ENCODE measurements at regions not wholly inside any gene's neighbourhood (a gene's known extent, or its start where the extent isn't known, plus 50 kb on each side); places are given as distances from the start of the nearest gene placed in this dataset.

DNA sequence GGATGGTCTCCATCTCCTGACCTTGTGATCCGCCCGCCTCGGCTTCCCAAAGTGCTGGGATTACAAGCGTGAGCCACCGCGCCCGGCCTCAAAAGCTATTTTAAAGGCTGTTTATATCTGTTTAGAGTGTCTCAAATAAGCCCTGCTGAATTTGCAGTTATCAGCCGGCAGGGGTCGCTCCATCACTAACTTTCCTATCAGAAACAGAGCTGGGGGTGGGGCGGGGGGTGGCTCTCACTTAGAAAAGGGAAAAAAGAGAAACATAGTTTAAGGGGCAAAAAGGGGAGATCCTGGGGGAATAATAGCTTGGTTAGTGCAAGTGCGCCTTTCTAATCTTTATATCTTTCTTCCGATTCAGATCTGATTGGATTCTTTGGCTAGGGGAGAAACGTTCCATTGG, 450.7 kb downstream of the UBE2NL start:
- Mint-ChIP-seq H3K4me1 (no peaks in the 10 kb centered on the region), H3K9me3 (peaks cover 0 to 12% (median 2%) of the 10 kb centered on the region in 7 donors), H3K27me3 (no peaks in the 10 kb centered on the region), H3K4me3 (no peak overlapping the region), H3K27ac (no peak overlapping the region), H3K36me3 (no peaks in the 10 kb centered on the region)
- Histone ChIP-seq H3K4me1 (ENCODE audit: control insufficient read depth, insufficient read depth, low read length, poor library complexity, severe bottlenecking) (no peaks in the 10 kb centered on the region), H3K9me3 (ENCODE audit: control insufficient read depth in 2 of 2, low read length in 2 of 2) (no peaks in the 10 kb centered on the region), H3K36me3 (ENCODE audit: control insufficient read depth, insufficient read depth, low read length) (no peaks in the 10 kb centered on the region), H3K27me3 (ENCODE audit: control insufficient read depth, insufficient read depth, low read length) (no peaks in the 10 kb centered on the region), H3K27ac (ENCODE audit: insufficient read depth, low read length, poor library complexity, severe bottlenecking) (no peak overlapping the region), H3K4me3 (ENCODE audit: low read depth, low read length) (no peak overlapping the region)
- no peak for DNase-seq
- no peak for ATAC-seq (ENCODE audit: low read depth in 2 of 2)

DNA sequence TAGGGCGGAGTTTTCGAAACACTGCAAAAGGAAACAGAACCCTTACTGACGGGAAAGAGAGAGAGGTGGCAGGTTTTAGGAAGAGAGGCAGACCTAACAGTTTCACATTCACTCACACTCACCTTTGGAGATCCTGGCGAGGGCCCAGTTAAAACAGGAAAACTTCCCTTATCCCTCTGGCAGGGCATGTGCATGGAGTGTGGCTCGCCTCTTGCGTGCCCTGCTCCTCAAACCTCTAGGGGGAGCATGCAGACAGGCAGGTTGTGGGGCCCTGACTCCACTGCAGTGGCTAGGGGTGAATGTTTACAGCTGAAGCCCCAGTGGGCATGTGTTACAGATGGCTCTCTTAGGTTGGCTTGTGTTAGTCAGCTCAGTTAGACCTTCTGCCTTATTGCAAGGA, 451.5 kb downstream of the UBE2NL start:
- Mint-ChIP-seq H3K9me3 (peaks cover 0 to 12% (median 2%) of the 10 kb centered on the region in 7 donors), H3K4me1 (no peaks in the 10 kb centered on the region), H3K36me3 (no peaks in the 10 kb centered on the region), H3K27me3 (no peaks in the 10 kb centered on the region), H3K27ac (no peak overlapping the region), H3K4me3 (no peak overlapping the region)
- Histone ChIP-seq H3K4me3 (ENCODE audit: low read depth, low read length) (no peak overlapping the region), H3K27me3 (ENCODE audit: control insufficient read depth, insufficient read depth, low read length) (no peaks in the 10 kb centered on the region), H3K36me3 (ENCODE audit: control insufficient read depth, insufficient read depth, low read length) (no peaks in the 10 kb centered on the region), H3K9me3 (ENCODE audit: control insufficient read depth in 2 of 2, low read length in 2 of 2) (no peaks in the 10 kb centered on the region), H3K4me1 (ENCODE audit: control insufficient read depth, insufficient read depth, low read length, poor library complexity, severe bottlenecking) (no peaks in the 10 kb centered on the region), H3K27ac (ENCODE audit: insufficient read depth, low read length, poor library complexity, severe bottlenecking) (no peak overlapping the region)
- no peak for ATAC-seq (ENCODE audit: low read depth in 2 of 2)
- DNase-seq, result no peak

GRCh38 chrX:144379156-144379555, 495.3 kb downstream of the UBE2NL start:
- no peaks in the 10 kb centered on the region for H3K36me3 ChIP-seq (ENCODE audit: control insufficient read depth, insufficient read depth, low read length)
- no peaks in the 10 kb centered on the region for H3K4me1 Mint-ChIP-seq
- H3K4me3 Mint-ChIP-seq, result no peak overlapping the region
- peaks cover 0 to 2% of the 10 kb centered on the region in 2 experiments for H3K9me3 ChIP-seq (ENCODE audit: control insufficient read depth in 2 of 2, low read length in 2 of 2)
- no peaks in the 10 kb centered on the region for H3K27me3 ChIP-seq (ENCODE audit: control insufficient read depth, insufficient read depth, low read length)
- no peaks in the 10 kb centered on the region for H3K36me3 Mint-ChIP-seq
- H3K9me3 Mint-ChIP-seq, result peaks cover 0 to 7% (median 2%) of the 10 kb centered on the region in 7 donors
- no peaks in the 10 kb centered on the region for H3K4me1 ChIP-seq (ENCODE audit: control insufficient read depth, insufficient read depth, low read length, poor library complexity, severe bottlenecking)
- H3K27ac Mint-ChIP-seq, result no peak overlapping the region
- H3K4me3 ChIP-seq (ENCODE audit: low read depth, low read length), result no peak overlapping the region
- no peaks in the 10 kb centered on the region for H3K27me3 Mint-ChIP-seq
- no peak for DNase-seq
- ATAC-seq (ENCODE audit: low read depth in 2 of 2), result no peak
- no peak overlapping the region for H3K27ac ChIP-seq (ENCODE audit: insufficient read depth, low read length, poor library complexity, severe bottlenecking)

- Histone ChIP-seq H3K27ac (ENCODE audit: insufficient read depth, low read length, poor library complexity, severe bottlenecking) (no peak overlapping the region), H3K9me3 (ENCODE audit: control insufficient read depth in 2 of 2, low read length in 2 of 2) (peaks cover 0 to 2% of the 10 kb centered on the region in 2 experiments), H3K4me1 (ENCODE audit: control insufficient read depth, insufficient read depth, low read length, poor library complexity, severe bottlenecking) (no peaks in the 10 kb centered on the region), H3K4me3 (ENCODE audit: low read depth, low read length) (no peak overlapping the region), H3K27me3 (ENCODE audit: control insufficient read depth, insufficient read depth, low read length) (no peaks in the 10 kb centered on the region), H3K36me3 (ENCODE audit: control insufficient read depth, insufficient read depth, low read length) (no peaks in the 10 kb centered on the region)
- H3K9me3 Mint-ChIP-seq, result peaks cover 0 to 4% (median 2%) of the 10 kb centered on the region in 7 donors
- no peaks in the 10 kb centered on the region for H3K27me3 Mint-ChIP-seq
- DNase-seq (no peak), ATAC-seq (ENCODE audit: low read depth in 2 of 2) (no peak)
- H3K4me1 Mint-ChIP-seq, result no peaks in the 10 kb centered on the region
- H3K4me3 Mint-ChIP-seq, result peak overlapping the region in 1 of 4 donors; percentile 52
- no peaks in the 10 kb centered on the region for H3K36me3 Mint-ChIP-seq
- H3K27ac Mint-ChIP-seq, result no peak overlapping the region
Measured at GRCh38 chrX:144388738-144389137, 504.9 kb downstream of the UBE2NL start.

Data from CD4-positive, CD25-positive, alpha-beta regulatory T cell (primary cell).